ENCODE measurements at regions not wholly inside any gene's neighbourhood (a gene's known extent, or its start where the extent isn't known, plus 50 kb on each side); places are given as distances from the start of the nearest gene placed in this dataset.

DNA sequence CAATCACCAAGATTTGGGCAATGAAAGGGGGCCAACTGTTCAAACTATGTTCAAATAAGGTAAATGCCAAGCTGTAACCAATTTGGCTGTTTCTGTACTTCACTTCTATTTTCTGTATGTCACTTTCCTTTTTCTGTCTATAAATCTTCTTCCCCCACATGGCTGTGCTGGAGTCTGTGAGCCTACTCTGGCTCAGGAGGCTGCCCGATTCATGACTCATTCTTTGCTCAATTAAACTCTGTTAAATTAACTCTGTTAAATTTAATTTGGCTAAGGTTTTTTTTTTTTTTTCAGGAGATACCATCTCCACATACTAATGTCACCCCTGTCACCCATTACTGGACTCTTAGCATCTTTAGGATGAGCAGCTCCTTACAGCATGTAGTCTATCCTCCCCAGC, 178.8 kb upstream of the TWIST2 start:
- TF ChIP-seq, protein P1, sequence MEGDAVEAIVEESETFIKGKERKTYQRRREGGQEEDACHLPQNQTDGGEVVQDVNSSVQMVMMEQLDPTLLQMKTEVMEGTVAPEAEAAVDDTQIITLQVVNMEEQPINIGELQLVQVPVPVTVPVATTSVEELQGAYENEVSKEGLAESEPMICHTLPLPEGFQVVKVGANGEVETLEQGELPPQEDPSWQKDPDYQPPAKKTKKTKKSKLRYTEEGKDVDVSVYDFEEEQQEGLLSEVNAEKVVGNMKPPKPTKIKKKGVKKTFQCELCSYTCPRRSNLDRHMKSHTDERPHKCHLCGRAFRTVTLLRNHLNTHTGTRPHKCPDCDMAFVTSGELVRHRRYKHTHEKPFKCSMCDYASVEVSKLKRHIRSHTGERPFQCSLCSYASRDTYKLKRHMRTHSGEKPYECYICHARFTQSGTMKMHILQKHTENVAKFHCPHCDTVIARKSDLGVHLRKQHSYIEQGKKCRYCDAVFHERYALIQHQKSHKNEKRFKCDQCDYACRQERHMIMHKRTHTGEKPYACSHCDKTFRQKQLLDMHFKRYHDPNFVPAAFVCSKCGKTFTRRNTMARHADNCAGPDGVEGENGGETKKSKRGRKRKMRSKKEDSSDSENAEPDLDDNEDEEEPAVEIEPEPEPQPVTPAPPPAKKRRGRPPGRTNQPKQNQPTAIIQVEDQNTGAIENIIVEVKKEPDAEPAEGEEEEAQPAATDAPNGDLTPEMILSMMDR (IDR thresholded peaks at IDR 0.05; ENCODE audit: borderline replicate concordance, extremely low read depth, low read length, poor library complexity, severe bottlenecking): no peak
- no peak for TF ChIP-seq EZH2 (IDR thresholded peaks at IDR 0.05; ENCODE audit: borderline replicate concordance, low read depth, low read length, severe bottlenecking)

Data from DND-41 (cell line).